ENCODE measurements at regions not wholly inside any gene's neighbourhood (a gene's known extent, or its start where the extent isn't known, plus 50 kb on each side); places are given as distances from the start of the nearest gene placed in this dataset.

DNA sequence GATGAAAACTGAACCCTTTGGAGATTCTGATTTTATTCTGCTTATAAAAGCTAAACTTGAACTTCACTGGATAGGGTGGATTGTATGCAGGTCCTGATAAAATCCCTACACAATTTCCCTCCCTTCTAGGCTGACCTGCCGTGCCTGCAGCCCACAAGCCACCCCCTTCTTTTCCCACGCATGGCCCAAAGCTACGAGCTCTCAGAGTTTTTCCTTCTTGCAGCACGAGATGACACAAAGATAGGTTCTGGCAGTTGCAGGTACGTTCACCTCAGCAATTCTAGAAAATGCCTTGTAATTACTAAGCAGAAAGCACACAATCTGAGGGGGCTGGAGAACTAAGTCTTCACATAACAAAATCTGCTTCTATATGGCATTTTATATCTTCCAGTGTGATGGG is 110.6 kb upstream of the ATP8B1 start:
- no peak for TF ChIP-seq CTCF (IDR thresholded peaks at IDR 0.05 in 4 of 5, conservative IDR thresholded peaks at IDR 0.05 in 1 of 5)
- no peak for TF ChIP-seq POLR2A (IDR thresholded peaks at IDR 0.05)

Measured in gastrocnemius medialis (tissue), 4 donors.